ENCODE measurements at regions not wholly inside any gene's neighbourhood (a gene's known extent, or its start where the extent isn't known, plus 50 kb on each side); places are given as distances from the start of the nearest gene placed in this dataset.

GRCh38 chr5:8062521-8062920 lies 193.6 kb downstream of the MTRR start:
- Histone ChIP-seq H3K4me3 (ENCODE audit: low read length) (no peak overlapping the region), H4K20me1 (ENCODE audit: control insufficient read depth, insufficient read depth, low read depth, low read length) (no peaks in the 10 kb centered on the region), H3K27me3 (ENCODE audit: control insufficient read depth, low read length) (peaks cover 3% of the 10 kb centered on the region; the same call in 1 of the 2 replicates), H3K79me2 (ENCODE audit: control insufficient read depth, low read length) (no peaks in the 10 kb centered on the region), H3K4me1 (ENCODE audit: control insufficient read depth, low read length) (no peaks in the 10 kb centered on the region), H3K36me3 (ENCODE audit: control insufficient read depth, low read length) (no peaks in the 10 kb centered on the region), H3F3A (ENCODE audit: control insufficient read depth, insufficient read depth) (no peaks in the 10 kb centered on the region), H3K9me3 (ENCODE audit: control insufficient read depth, insufficient read depth, low read length) (no peaks in the 10 kb centered on the region), H3K4me2 (ENCODE audit: low read length) (no peak overlapping the region), H3K27ac (ENCODE audit: low read depth, low read length) (no peak overlapping the region), H3K9me2 (replicated peaks; ENCODE audit: control insufficient read depth, low read length) (no peaks in the 10 kb centered on the region)
- no peak for TF ChIP-seq EZH2phosphoT487 (IDR thresholded peaks at IDR 0.05; ENCODE audit: borderline replicate concordance, low read length)
- no peak for TF ChIP-seq CTCF (IDR thresholded peaks at IDR 0.05; ENCODE audit: low read depth, low read length, poor library complexity, severe bottlenecking)

- Histone ChIP-seq H3K27ac (ENCODE audit: low read depth, low read length) (no peak overlapping the region), H4K20me1 (ENCODE audit: control insufficient read depth, insufficient read depth, low read depth, low read length) (no peaks in the 10 kb centered on the region), H3K4me3 (ENCODE audit: low read length) (no peak overlapping the region), H3F3A (ENCODE audit: control insufficient read depth, insufficient read depth) (no peaks in the 10 kb centered on the region), H3K4me1 (ENCODE audit: control insufficient read depth, low read length) (peaks cover 6% of the 10 kb centered on the region; the same call in 1 of the 2 replicates), H3K36me3 (ENCODE audit: control insufficient read depth, low read length) (no peaks in the 10 kb centered on the region), H3K4me2 (ENCODE audit: low read length) (no peak overlapping the region), H3K27me3 (ENCODE audit: control insufficient read depth, low read length) (no peaks in the 10 kb centered on the region), H3K9me3 (ENCODE audit: control insufficient read depth, insufficient read depth, low read length) (no peaks in the 10 kb centered on the region), H3K79me2 (ENCODE audit: control insufficient read depth, low read length) (no peaks in the 10 kb centered on the region), H3K9me2 (replicated peaks; ENCODE audit: control insufficient read depth, low read length) (no peaks in the 10 kb centered on the region)
- TF ChIP-seq EZH2phosphoT487 (IDR thresholded peaks at IDR 0.05; ENCODE audit: borderline replicate concordance, low read length) = no peak
- no peak for TF ChIP-seq CTCF (IDR thresholded peaks at IDR 0.05; ENCODE audit: low read depth, low read length, poor library complexity, severe bottlenecking)
Measured at GRCh38 chr5:8068078-8068477, 199.1 kb downstream of the MTRR start.

- Histone ChIP-seq H3K9me3 (ENCODE audit: control insufficient read depth, insufficient read depth, low read length) (no peaks in the 10 kb centered on the region), H4K20me1 (ENCODE audit: control insufficient read depth, insufficient read depth, low read depth, low read length) (no peaks in the 10 kb centered on the region), H3K27me3 (ENCODE audit: control insufficient read depth, low read length) (no peaks in the 10 kb centered on the region), H3K4me2 (ENCODE audit: low read length) (no peak overlapping the region), H3F3A (ENCODE audit: control insufficient read depth, insufficient read depth) (no peaks in the 10 kb centered on the region), H3K27ac (ENCODE audit: low read depth, low read length) (no peak overlapping the region), H3K79me2 (ENCODE audit: control insufficient read depth, low read length) (no peaks in the 10 kb centered on the region), H3K9me2 (replicated peaks; ENCODE audit: control insufficient read depth, low read length) (no peaks in the 10 kb centered on the region), H3K4me1 (ENCODE audit: control insufficient read depth, low read length) (peaks cover 6% of the 10 kb centered on the region; the same call in 1 of the 2 replicates), H3K36me3 (ENCODE audit: control insufficient read depth, low read length) (no peaks in the 10 kb centered on the region), H3K4me3 (ENCODE audit: low read length) (no peak overlapping the region)
- TF ChIP-seq CTCF (IDR thresholded peaks at IDR 0.05; ENCODE audit: low read depth, low read length, poor library complexity, severe bottlenecking) = no peak
Measured at GRCh38 chr5:8070138-8070537, 201.2 kb downstream of the MTRR start.

GRCh38 chr5:8079056-8079455 lies 210.1 kb downstream of the MTRR start:
- no peaks in the 10 kb centered on the region for H3K27me3 ChIP-seq (ENCODE audit: control insufficient read depth, low read length)
- H3K4me2 ChIP-seq (ENCODE audit: low read length) = no peak overlapping the region
- H3K4me1 ChIP-seq (ENCODE audit: control insufficient read depth, low read length) = peaks cover 11% of the 10 kb centered on the region
- H3K27ac ChIP-seq (ENCODE audit: low read depth, low read length) = no peak overlapping the region
- H3K36me3 ChIP-seq (ENCODE audit: control insufficient read depth, low read length) = no peaks in the 10 kb centered on the region
- H3K9me2 ChIP-seq (replicated peaks; ENCODE audit: control insufficient read depth, low read length) = no peaks in the 10 kb centered on the region
- H4K20me1 ChIP-seq (ENCODE audit: control insufficient read depth, insufficient read depth, low read depth, low read length) = no peaks in the 10 kb centered on the region
- TF ChIP-seq EZH2phosphoT487 (IDR thresholded peaks at IDR 0.05; ENCODE audit: borderline replicate concordance, low read length) (no peak), CTCF (IDR thresholded peaks at IDR 0.05; ENCODE audit: low read depth, low read length, poor library complexity, severe bottlenecking) (no peak)
- no peaks in the 10 kb centered on the region for H3K79me2 ChIP-seq (ENCODE audit: control insufficient read depth, low read length)
- H3F3A ChIP-seq (ENCODE audit: control insufficient read depth, insufficient read depth) = no peaks in the 10 kb centered on the region
- no peak overlapping the region for H3K4me3 ChIP-seq (ENCODE audit: low read length)
- no peaks in the 10 kb centered on the region for H3K9me3 ChIP-seq (ENCODE audit: control insufficient read depth, insufficient read depth, low read length)
